ENCODE measurements at regions not wholly inside any gene's neighbourhood (a gene's known extent, or its start where the extent isn't known, plus 50 kb on each side); places are given as distances from the start of the nearest gene placed in this dataset.

DNA sequence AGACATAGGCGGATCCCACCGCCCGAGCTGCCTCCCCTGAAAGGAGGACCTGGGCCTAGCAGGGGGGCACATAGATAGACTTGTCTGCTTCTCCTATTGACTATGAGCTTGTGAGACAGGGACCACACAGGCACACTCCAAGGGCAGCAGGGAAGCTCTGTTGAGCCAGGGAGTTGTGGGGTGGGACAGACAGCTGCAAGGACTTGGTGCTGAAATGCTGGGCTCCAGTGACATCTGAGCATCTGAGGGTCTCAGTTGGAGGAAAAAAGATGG lies 53.4 kb upstream of the ANO1 start:
- no peak overlapping the region for H3K4me3 ChIP-seq (ENCODE audit: low read length)
- DNase-seq (ENCODE audit: low read depth), result no peak
- no peak for TF ChIP-seq CTCF (conservative IDR thresholded peaks at IDR 0.05; ENCODE audit: low read length)

DNA sequence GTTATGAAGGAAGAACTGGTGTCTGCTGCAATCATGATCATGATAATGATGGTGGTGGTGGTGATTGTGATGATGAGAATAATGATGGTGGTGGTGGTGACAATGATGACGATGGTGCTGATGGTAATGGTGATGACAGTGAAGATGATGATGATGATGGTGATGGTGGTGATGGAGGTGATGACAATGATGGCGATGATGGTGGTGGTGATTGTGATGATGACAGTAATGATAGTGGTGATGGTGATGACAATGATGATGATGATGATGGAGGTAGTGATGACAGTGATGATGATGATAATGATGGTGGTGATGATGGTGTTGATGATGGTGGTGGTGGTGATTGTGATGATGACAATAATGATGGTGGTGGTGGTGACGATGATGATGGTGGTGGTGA lies 52.8 kb upstream of the ANO1 start:
- no peak for TF ChIP-seq CTCF (conservative IDR thresholded peaks at IDR 0.05; ENCODE audit: low read length)
- H3K4me3 ChIP-seq (ENCODE audit: low read length), result no peak overlapping the region
- DNase-seq (ENCODE audit: low read depth), result no peak

GRCh38 chr11:70026012-70026411 lies 52.1 kb upstream of the ANO1 start:
- no peak for TF ChIP-seq CTCF (conservative IDR thresholded peaks at IDR 0.05; ENCODE audit: low read length)
- no peak for DNase-seq (ENCODE audit: low read depth)
- H3K4me3 ChIP-seq (ENCODE audit: low read length), result no peak overlapping the region

- TF ChIP-seq CTCF (conservative IDR thresholded peaks at IDR 0.05; ENCODE audit: low read length), result no peak
- DNase-seq (ENCODE audit: low read depth), result no peak
Observed at GRCh38 chr11:70026726-70027125, 51.4 kb upstream of the ANO1 start.

GRCh38 chr11:70027451-70027850 lies 50.7 kb upstream of the ANO1 start:
- DNase-seq (ENCODE audit: low read depth), result no peak
- H3K4me3 ChIP-seq (ENCODE audit: low read length), result no peak overlapping the region
- TF ChIP-seq CTCF (conservative IDR thresholded peaks at IDR 0.05; ENCODE audit: low read length), result no peak

More at GRCh38 chr11:70026726-70027125, 51.4 kb upstream of the ANO1 start:
- H3K4me3 ChIP-seq (ENCODE audit: low read length), result no peak overlapping the region

DNA sequence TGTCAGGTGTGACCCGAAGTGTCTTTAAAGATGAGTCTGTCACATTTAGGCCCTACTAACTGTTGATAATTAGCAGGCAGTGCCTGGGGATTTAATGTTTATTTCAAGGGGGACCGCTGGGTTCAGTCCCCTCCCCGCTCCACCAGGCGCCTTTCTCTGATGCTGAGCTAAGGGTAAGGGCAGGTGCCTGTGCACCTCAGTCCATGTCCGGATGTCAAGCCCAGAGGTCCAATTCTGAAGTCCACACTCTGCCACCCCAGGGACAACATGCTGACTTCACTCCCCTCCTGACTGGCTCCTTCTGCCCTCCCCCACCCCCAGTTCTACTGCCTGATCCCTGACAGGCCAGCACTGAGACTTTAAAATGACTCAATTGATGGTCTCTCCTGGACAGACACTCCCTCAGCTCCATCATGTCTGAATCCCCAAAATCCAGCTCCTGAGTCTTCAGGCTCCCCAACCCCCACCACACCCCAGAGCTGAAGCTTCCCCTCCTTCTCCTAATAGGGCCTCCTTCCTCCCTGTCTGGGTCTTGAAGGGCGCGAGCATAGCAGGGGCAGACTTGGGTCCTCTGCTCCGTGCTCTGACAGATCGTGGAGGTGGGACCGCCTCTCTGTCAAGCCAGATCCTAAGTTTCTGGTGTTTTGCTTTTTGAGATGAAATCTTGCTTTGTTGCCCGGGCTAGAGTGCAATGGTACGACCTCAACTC lies 49.8 kb upstream of the ANO1 start:
- DNase-seq (ENCODE audit: low read depth), result no peak
- H3K4me3 ChIP-seq (ENCODE audit: low read length), result no peak overlapping the region
- TF ChIP-seq CTCF (conservative IDR thresholded peaks at IDR 0.05; ENCODE audit: low read length), result no peak
